ENCODE measurements at regions not wholly inside any gene's neighbourhood (a gene's known extent, or its start where the extent isn't known, plus 50 kb on each side); places are given as distances from the start of the nearest gene placed in this dataset.

DNA sequence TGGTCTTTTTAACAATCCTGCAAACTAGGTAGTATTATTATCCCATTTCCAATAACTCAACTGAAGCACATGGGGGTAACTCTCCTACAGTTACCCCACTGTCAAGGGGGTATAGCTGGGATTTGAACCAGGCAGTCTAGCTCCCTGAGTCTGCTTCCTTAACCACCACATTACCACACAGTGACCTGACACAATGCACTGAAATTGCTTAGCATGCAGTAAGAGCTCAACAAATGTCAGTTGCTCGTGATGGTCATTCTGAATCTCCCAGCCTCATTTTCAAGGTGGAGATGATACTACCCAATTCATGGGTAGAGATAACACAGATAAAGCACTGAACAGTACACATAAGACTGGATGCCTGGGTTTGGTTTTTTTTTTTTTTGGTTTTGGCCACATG, 193.2 kb upstream of the MYLIP start:
- TF ChIP-seq, protein P1, sequence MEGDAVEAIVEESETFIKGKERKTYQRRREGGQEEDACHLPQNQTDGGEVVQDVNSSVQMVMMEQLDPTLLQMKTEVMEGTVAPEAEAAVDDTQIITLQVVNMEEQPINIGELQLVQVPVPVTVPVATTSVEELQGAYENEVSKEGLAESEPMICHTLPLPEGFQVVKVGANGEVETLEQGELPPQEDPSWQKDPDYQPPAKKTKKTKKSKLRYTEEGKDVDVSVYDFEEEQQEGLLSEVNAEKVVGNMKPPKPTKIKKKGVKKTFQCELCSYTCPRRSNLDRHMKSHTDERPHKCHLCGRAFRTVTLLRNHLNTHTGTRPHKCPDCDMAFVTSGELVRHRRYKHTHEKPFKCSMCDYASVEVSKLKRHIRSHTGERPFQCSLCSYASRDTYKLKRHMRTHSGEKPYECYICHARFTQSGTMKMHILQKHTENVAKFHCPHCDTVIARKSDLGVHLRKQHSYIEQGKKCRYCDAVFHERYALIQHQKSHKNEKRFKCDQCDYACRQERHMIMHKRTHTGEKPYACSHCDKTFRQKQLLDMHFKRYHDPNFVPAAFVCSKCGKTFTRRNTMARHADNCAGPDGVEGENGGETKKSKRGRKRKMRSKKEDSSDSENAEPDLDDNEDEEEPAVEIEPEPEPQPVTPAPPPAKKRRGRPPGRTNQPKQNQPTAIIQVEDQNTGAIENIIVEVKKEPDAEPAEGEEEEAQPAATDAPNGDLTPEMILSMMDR (IDR thresholded peaks at IDR 0.05) = no peak
- TF ChIP-seq ELF1 (IDR thresholded peaks at IDR 0.05) (no peak), SMC3 (IDR thresholded peaks at IDR 0.05; ENCODE audit: low read depth, low read length) (no peak), TEAD4 (IDR thresholded peaks at IDR 0.05; ENCODE audit: borderline replicate concordance, insufficient read depth) (no peak), FOXM1 (IDR thresholded peaks at IDR 0.05; ENCODE audit: low read depth) (no peak), RFX5 (IDR thresholded peaks at IDR 0.05; ENCODE audit: low read length) (no peak), EZH2phosphoT487 (IDR thresholded peaks at IDR 0.05; ENCODE audit: borderline replicate concordance, low read depth) (no peak), RXRA (IDR thresholded peaks at IDR 0.05; ENCODE audit: borderline replicate concordance, low read depth) (no peak), EP300 (IDR thresholded peaks at IDR 0.05; ENCODE audit: borderline replicate concordance in 1 of 2, low read depth in 1 of 2, low read length in 1 of 2) (no peak)
- TF ChIP-seq, protein P2, sequence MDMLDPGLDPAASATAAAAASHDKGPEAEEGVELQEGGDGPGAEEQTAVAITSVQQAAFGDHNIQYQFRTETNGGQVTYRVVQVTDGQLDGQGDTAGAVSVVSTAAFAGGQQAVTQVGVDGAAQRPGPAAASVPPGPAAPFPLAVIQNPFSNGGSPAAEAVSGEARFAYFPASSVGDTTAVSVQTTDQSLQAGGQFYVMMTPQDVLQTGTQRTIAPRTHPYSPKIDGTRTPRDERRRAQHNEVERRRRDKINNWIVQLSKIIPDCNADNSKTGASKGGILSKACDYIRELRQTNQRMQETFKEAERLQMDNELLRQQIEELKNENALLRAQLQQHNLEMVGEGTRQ (IDR thresholded peaks at IDR 0.05; ENCODE audit: borderline replicate concordance, low read depth, low read length) = no peak
